ENCODE measurements at regions not wholly inside any gene's neighbourhood (a gene's known extent, or its start where the extent isn't known, plus 50 kb on each side); places are given as distances from the start of the nearest gene placed in this dataset.

DNA sequence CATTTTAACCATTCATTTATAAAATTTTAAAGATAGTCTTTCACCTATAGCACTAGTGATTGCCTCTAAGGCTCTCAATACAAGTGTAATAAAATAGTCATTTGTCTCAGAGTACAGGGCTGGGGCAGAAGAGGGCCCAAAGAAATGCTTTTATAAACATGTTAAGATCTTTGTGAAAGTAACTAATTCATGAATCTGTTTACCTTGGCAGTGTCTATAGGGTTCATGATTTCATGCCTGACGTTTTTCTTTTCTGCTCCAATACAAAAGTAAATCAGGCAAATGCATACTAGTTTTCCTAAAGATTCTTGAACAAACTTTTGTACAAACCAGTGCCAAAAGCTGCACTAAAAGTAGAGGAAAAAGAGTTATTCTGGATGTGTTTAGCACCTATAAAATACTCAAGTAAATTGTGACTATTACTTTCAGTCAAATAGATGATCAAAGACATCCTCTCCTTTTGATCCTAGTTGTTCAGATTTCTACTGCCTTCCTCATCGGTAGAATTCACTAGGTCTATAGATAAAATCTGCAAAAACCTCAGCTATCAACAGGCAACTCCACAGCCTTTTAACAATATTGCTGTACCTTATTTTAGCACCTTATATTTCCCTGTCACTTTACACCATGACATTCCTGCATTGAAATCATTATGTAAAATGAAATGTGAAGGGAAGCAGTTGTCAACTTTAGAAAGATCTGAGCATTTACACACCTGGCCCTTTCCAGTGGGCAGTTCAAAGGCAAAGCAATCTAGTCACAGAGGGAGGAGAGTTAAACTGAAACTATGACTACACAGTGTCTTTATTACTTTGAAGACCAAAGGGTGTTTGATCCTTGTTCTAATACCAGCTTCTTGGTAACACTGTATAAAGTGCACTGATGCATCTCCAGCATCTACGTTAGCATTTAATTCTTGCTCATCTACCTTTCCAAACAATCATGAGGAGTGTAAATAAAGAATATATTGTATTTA, 100.0 kb upstream of the MED13 start:
- no peak overlapping the region for H3K27ac Mint-ChIP-seq
- no peaks in the 10 kb centered on the region for H3K27me3 Mint-ChIP-seq (ENCODE audit: low read depth)
- no peak for ATAC-seq
- no peak for DNase-seq (ENCODE audit: low spot score)
- H3K36me3 Mint-ChIP-seq = no peaks in the 10 kb centered on the region
- no peaks in the 10 kb centered on the region for H3K4me1 Mint-ChIP-seq
- POLR2A ChIA-PET = interaction anchor here (0.6 kb wide), 1 partner anchor 352 kb away, joined by 4 read pairs; no protein-coding TSS in a partner anchor
- H3K9me3 Mint-ChIP-seq = no peaks in the 10 kb centered on the region
- H3K4me3 Mint-ChIP-seq = no peak overlapping the region
- TF ChIP-seq FOXK1 (CRISPR knock-in tag; IDR thresholded peaks at IDR 0.05) = no peak
- TF ChIP-seq GABPB1 (CRISPR knock-in tag; IDR thresholded peaks at IDR 0.05) = no peak
- TF ChIP-seq ZNF423 (CRISPR knock-in tag; IDR thresholded peaks at IDR 0.05) = no peak
- no peak for TF ChIP-seq SOX15 (CRISPR knock-in tag; IDR thresholded peaks at IDR 0.05)
- TF ChIP-seq ZNF232 (CRISPR knock-in tag; IDR thresholded peaks at IDR 0.05) = no peak
- no peak for TF ChIP-seq TEAD1 (CRISPR knock-in tag; IDR thresholded peaks at IDR 0.05)
- no peak for TF ChIP-seq ATF1 (CRISPR knock-in tag; IDR thresholded peaks at IDR 0.05)
- TF ChIP-seq ZNF219 (CRISPR knock-in tag; IDR thresholded peaks at IDR 0.05; ENCODE audit: borderline replicate concordance) = no peak
- TF ChIP-seq MAX (CRISPR knock-in tag; IDR thresholded peaks at IDR 0.05) = no peak
- CTCF ChIA-PET = no interaction called here

DNA sequence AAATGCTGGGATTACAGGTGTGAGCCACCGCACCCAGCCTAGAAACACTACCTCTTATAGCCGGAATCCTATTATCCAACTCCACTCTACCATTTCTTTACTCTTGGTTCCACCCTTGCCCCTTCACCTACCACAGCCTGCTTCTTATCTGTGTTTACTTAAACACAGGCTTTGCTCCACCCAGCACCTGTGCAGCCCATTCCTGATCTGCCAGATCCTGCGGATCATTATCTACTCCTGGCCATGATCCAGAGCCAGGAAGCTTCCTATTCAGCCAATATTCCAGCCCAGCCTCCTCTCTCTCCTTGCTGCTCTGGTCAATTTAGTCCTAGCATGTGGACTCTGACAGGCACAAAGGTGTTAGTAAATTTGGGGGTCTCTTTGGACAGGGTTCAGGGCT, 98.8 kb upstream of the MED13 start:
- ChIA-PET CTCF (interaction anchor here (1.0 kb wide), 1 partner anchor 54 kb away, joined by 3 read pairs; no protein-coding TSS in a partner anchor), POLR2A (no interaction called here)
- H3K27ac Mint-ChIP-seq = no peak overlapping the region
- no peaks in the 10 kb centered on the region for H3K27me3 Mint-ChIP-seq (ENCODE audit: low read depth)
- no peaks in the 10 kb centered on the region for H3K9me3 Mint-ChIP-seq
- H3K36me3 Mint-ChIP-seq = no peaks in the 10 kb centered on the region
- no peaks in the 10 kb centered on the region for H3K4me1 Mint-ChIP-seq
- no peak for DNase-seq (ENCODE audit: low spot score)
- TF ChIP-seq ZNF121 (CRISPR knock-in tag; IDR thresholded peaks at IDR 0.05) (no peak), PRRX2 (CRISPR knock-in tag; IDR thresholded peaks at IDR 0.05) (no peak)
- ATAC-seq = no peak
- no peak overlapping the region for H3K4me3 Mint-ChIP-seq

- Mint-ChIP-seq H3K9me3 (no peaks in the 10 kb centered on the region), H3K27me3 (ENCODE audit: low read depth) (no peaks in the 10 kb centered on the region), H3K36me3 (no peaks in the 10 kb centered on the region), H3K4me1 (no peaks in the 10 kb centered on the region), H3K4me3 (no peak overlapping the region), H3K27ac (no peak overlapping the region)
- TF ChIP-seq ZNF671 (CRISPR knock-in tag; IDR thresholded peaks at IDR 0.05) (no peak), KAT7 (CRISPR knock-in tag; IDR thresholded peaks at IDR 0.05; ENCODE audit: borderline replicate concordance) (no peak), ZNF138 (CRISPR knock-in tag; conservative IDR thresholded peaks at IDR 0.05) (no peak), EMX1 (CRISPR knock-in tag; IDR thresholded peaks at IDR 0.05) (no peak), ZNF281 (CRISPR knock-in tag; IDR thresholded peaks at IDR 0.05) (no peak), TEAD4 (CRISPR knock-in tag; IDR thresholded peaks at IDR 0.05) (no peak), IRF2 (CRISPR knock-in tag; IDR thresholded peaks at IDR 0.05; ENCODE audit: borderline replicate concordance, low read depth) (no peak), ZBTB21 (CRISPR knock-in tag; IDR thresholded peaks at IDR 0.05; ENCODE audit: borderline replicate concordance) (no peak)
- TF ChIP-seq, protein P1, sequence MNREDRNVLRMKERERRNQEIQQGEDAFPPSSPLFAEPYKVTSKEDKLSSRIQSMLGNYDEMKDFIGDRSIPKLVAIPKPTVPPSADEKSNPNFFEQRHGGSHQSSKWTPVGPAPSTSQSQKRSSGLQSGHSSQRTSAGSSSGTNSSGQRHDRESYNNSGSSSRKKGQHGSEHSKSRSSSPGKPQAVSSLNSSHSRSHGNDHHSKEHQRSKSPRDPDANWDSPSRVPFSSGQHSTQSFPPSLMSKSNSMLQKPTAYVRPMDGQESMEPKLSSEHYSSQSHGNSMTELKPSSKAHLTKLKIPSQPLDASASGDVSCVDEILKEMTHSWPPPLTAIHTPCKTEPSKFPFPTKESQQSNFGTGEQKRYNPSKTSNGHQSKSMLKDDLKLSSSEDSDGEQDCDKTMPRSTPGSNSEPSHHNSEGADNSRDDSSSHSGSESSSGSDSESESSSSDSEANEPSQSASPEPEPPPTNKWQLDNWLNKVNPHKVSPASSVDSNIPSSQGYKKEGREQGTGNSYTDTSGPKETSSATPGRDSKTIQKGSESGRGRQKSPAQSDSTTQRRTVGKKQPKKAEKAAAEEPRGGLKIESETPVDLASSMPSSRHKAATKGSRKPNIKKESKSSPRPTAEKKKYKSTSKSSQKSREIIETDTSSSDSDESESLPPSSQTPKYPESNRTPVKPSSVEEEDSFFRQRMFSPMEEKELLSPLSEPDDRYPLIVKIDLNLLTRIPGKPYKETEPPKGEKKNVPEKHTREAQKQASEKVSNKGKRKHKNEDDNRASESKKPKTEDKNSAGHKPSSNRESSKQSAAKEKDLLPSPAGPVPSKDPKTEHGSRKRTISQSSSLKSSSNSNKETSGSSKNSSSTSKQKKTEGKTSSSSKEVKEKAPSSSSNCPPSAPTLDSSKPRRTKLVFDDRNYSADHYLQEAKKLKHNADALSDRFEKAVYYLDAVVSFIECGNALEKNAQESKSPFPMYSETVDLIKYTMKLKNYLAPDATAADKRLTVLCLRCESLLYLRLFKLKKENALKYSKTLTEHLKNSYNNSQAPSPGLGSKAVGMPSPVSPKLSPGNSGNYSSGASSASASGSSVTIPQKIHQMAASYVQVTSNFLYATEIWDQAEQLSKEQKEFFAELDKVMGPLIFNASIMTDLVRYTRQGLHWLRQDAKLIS (CRISPR knock-in tag; IDR thresholded peaks at IDR 0.05; ENCODE audit: borderline replicate concordance) = no peak
- TF ChIP-seq, protein P2, sequence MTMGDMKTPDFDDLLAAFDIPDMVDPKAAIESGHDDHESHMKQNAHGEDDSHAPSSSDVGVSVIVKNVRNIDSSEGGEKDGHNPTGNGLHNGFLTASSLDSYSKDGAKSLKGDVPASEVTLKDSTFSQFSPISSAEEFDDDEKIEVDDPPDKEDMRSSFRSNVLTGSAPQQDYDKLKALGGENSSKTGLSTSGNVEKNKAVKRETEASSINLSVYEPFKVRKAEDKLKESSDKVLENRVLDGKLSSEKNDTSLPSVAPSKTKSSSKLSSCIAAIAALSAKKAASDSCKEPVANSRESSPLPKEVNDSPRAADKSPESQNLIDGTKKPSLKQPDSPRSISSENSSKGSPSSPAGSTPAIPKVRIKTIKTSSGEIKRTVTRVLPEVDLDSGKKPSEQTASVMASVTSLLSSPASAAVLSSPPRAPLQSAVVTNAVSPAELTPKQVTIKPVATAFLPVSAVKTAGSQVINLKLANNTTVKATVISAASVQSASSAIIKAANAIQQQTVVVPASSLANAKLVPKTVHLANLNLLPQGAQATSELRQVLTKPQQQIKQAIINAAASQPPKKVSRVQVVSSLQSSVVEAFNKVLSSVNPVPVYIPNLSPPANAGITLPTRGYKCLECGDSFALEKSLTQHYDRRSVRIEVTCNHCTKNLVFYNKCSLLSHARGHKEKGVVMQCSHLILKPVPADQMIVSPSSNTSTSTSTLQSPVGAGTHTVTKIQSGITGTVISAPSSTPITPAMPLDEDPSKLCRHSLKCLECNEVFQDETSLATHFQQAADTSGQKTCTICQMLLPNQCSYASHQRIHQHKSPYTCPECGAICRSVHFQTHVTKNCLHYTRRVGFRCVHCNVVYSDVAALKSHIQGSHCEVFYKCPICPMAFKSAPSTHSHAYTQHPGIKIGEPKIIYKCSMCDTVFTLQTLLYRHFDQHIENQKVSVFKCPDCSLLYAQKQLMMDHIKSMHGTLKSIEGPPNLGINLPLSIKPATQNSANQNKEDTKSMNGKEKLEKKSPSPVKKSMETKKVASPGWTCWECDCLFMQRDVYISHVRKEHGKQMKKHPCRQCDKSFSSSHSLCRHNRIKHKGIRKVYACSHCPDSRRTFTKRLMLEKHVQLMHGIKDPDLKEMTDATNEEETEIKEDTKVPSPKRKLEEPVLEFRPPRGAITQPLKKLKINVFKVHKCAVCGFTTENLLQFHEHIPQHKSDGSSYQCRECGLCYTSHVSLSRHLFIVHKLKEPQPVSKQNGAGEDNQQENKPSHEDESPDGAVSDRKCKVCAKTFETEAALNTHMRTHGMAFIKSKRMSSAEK (CRISPR knock-in tag; IDR thresholded peaks at IDR 0.05; ENCODE audit: borderline replicate concordance) = no peak
- ChIA-PET POLR2A (no interaction called here), CTCF (no interaction called here)
- ATAC-seq (no peak), DNase-seq (ENCODE audit: low spot score) (no peak)
Measured at GRCh38 chr17:62162898-62163297, 97.8 kb upstream of the MED13 start.

All from WTC11 (cell line).